Tibial nerve (tissue), 4 donors: ENCODE measurements at regions not wholly inside any gene's neighbourhood (a gene's known extent, or its start where the extent isn't known, plus 50 kb on each side); places are given as distances from the start of the nearest gene placed in this dataset.
A peak's percentile ranks its signal among the peaks of the same experiment; 100 is the strongest.

Experiments
- DNase-seq, 2 donors: peaks; one replicate each; pipeline ENCODE4 v3.0.0-alpha.2; 2019; ENCODE audit warnings: low spot score in 2 of 2
- H3K27ac ChIP-seq, 4 donors: fragments of 200-600 bp; sonication (generic) in 3 of 4; one replicate each; pipeline ENCODE4 v1.5.1; 2017 to 2019; ENCODE audit warnings: mild to moderate bottlenecking in 1 of 4
- H3K27me3 ChIP-seq, 2 donors: fragments of 200-600 bp; sonication (generic) in 1 of 2; one replicate each; pipeline versions ENCODE4 v1.5.1 to v1.6.0; 2017 to 2019
- H3K36me3 ChIP-seq, 3 donors: fragments of 200-600 bp; sonication (generic); one replicate each; pipeline ENCODE4 v1.5.1; 2018 to 2019
- H3K4me1 ChIP-seq, 4 donors: fragments of 200-600 bp; sonication (generic) in 3 of 4; one replicate each; pipeline ENCODE4 v1.5.1; 2017 to 2019
- H3K4me3 ChIP-seq, 4 donors: fragments of 200-600 bp; sonication (generic) in 3 of 4; one replicate each; pipeline ENCODE4 v1.5.1; 2017 to 2019; ENCODE audit warnings: mild to moderate bottlenecking in 1 of 4, moderate library complexity in 1 of 4
- H3K9me3 ChIP-seq, 4 donors: fragments of 200-600 bp; sonication (generic) in 3 of 4; one replicate each; pipeline ENCODE4 v1.5.1; 2017 to 2019
- EP300 ChIP-seq, 2 donors: sonication (generic); formaldehyde crosslinking; IDR thresholded peaks; one replicate each; pipeline ENCODE4 v1.6.1; 2017; ENCODE audit warnings: antibody characterized with exemption in 2 of 2, mild to moderate bottlenecking in 1 of 2
- POLR2A ChIP-seq, 2 donors: fragments of 450-650 bp; IDR thresholded peaks; one replicate each; pipeline ENCODE4 v1.6.1; 2017; ENCODE audit warnings: antibody characterized with exemption in 2 of 2, mild to moderate bottlenecking in 2 of 2, moderate library complexity in 2 of 2
- WGBS, 2 donors: methylation state at CpG; one replicate each; pipeline ENCODE4 v1.1.5; 2018; 5-methylcytosine and 5-hydroxymethylcytosine counted together
- TF ChIP-seq, protein P1 (sequence below), 5 experiments: fragments of 200-600 bp in 3 of 5; fragments of 450-650 bp in 2 of 5; sonication (generic) in 3 of 5; IDR thresholded peaks; one replicate each; pipeline ENCODE4 v1.5.1; 2016 to 2019; ENCODE audit warnings: antibody characterized with exemption in 5 of 5, mild to moderate bottlenecking in 3 of 5, moderate library complexity in 2 of 5

DNA sequence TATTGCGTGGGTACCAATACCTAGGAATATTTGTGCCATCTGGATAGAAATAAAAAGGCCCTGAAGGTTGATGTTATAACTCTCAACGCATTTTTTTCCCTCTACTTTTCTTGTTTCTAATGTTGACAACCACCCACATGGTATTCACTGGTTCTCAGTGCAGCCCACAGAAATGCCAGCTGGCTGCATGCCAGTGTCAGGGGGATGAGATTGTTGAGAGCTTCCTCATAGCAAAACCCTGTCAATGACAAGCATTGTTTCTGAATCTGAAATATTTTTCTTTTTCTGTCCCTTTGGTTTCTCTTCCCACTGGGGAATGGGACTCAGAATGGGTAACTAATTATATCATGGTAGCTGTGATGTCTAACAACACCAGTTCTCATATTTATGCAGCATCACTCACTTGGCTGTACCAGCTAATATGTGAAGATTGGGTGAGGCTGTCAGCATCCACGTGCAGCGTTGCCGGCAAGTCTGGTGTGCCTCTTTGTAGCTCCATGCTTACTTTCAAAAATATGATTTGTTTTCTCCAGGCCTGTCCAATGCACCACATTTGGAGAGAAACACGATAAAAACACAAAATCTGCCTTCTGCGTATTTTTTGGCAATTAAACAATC is 284.6 kb downstream of the PTBP2 start:
- Histone ChIP-seq H3K27ac (peak overlapping the region in 1 of 4 donors; percentile 47), H3K4me3 (no peak overlapping the region), H3K36me3 (no peaks in the 10 kb centered on the region), H3K27me3 (no peaks in the 10 kb centered on the region), H3K9me3 (no peaks in the 10 kb centered on the region), H3K4me1 (peaks cover 0 to 16% (median 0%) of the 10 kb centered on the region in 4 donors)
- TF ChIP-seq POLR2A (IDR thresholded peaks at IDR 0.05) (no peak), EP300 (IDR thresholded peaks at IDR 0.05) (peak in 1 of 2 donors; percentile 11)
- TF ChIP-seq, protein P1, sequence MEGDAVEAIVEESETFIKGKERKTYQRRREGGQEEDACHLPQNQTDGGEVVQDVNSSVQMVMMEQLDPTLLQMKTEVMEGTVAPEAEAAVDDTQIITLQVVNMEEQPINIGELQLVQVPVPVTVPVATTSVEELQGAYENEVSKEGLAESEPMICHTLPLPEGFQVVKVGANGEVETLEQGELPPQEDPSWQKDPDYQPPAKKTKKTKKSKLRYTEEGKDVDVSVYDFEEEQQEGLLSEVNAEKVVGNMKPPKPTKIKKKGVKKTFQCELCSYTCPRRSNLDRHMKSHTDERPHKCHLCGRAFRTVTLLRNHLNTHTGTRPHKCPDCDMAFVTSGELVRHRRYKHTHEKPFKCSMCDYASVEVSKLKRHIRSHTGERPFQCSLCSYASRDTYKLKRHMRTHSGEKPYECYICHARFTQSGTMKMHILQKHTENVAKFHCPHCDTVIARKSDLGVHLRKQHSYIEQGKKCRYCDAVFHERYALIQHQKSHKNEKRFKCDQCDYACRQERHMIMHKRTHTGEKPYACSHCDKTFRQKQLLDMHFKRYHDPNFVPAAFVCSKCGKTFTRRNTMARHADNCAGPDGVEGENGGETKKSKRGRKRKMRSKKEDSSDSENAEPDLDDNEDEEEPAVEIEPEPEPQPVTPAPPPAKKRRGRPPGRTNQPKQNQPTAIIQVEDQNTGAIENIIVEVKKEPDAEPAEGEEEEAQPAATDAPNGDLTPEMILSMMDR (IDR thresholded peaks at IDR 0.05) = no peak
- DNase-seq = peak in 1 of 2 donors; percentile 45
- 42 to 51% methylated on average over 7 of the region's 7 CpGs for WGBS, 2 donors

GRCh38 chr1:97007840-97008604 is 286.4 kb downstream of the PTBP2 start:
- DNase-seq = no peak
- TF ChIP-seq, protein P1 (IDR thresholded peaks at IDR 0.05) = no peak
- TF ChIP-seq EP300 (IDR thresholded peaks at IDR 0.05) (no peak), POLR2A (IDR thresholded peaks at IDR 0.05) (no peak)
- peaks cover 0 to 16% (median 0%) of the 10 kb centered on the region in 4 donors for H3K4me1 ChIP-seq

DNA sequence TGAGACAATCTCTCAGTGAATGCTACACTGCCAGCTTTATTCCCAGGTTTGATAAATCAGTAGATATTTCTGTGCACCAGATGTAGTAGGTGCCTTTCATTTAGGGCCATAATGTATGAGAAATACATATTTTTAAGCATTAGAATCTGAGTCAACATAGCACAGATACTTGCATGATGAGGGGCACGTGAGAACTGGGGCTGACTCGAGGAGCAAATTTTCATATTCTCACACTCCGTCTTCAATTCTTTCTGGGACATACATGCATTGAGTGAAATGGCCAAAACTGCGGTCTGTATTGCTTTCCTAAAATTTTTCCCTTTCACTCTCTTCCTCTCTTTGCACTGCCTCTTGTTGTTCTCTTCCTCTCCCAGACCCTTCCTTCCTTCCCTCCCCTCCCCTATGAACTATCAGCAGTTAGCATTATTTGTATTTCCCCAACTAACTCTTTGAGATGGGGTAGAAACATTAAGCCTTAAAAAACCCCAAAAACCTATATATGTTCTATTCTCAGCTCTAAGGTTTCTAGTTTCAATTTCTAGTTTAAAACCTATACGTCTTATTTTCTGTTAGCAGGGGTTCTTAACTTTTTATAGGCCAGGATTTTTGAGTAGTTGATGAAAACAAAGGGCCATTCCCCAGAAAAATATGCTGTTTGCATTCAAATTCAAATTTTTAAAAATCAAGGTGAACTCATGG is 289.1 kb downstream of the PTBP2 start:
- no peaks in the 10 kb centered on the region for H3K27me3 ChIP-seq
- H3K4me1 ChIP-seq = peaks cover 0 to 34% (median 0%) of the 10 kb centered on the region in 4 donors
- WGBS, 2 donors = 94 to 97% methylated on average over 5 of the region's 5 CpGs
- no peaks in the 10 kb centered on the region for H3K36me3 ChIP-seq
- no peak overlapping the region for H3K27ac ChIP-seq
- no peak overlapping the region for H3K4me3 ChIP-seq
- TF ChIP-seq EP300 (IDR thresholded peaks at IDR 0.05) = no peak
- TF ChIP-seq POLR2A (IDR thresholded peaks at IDR 0.05) = no peak
- TF ChIP-seq, protein P1 (IDR thresholded peaks at IDR 0.05) = no peak
- H3K9me3 ChIP-seq = no peaks in the 10 kb centered on the region
- DNase-seq = no peak

More at GRCh38 chr1:97007840-97008604, 286.4 kb downstream of the PTBP2 start:
- Histone ChIP-seq H3K27ac (no peak overlapping the region), H3K27me3 (no peaks in the 10 kb centered on the region), H3K36me3 (no peaks in the 10 kb centered on the region), H3K4me3 (no peak overlapping the region), H3K9me3 (no peaks in the 10 kb centered on the region)

DNA sequence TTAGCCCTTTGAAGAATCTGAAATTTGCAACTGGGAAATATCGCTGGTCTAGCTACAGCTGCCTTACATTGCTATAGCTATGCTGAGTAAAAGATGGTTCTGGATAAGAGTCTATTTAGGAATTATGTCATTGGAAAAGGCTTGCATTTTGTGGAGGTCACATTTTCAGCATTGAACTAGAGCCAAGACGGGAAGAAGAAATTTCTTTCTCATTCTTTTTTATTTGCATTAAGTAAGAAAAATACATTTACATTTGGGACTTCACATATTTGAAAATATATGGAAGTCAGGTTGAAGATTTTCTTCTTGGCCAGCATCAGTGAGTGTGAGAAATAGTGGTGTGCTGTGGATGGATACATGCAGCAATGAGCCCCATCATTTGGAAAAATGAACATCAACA is 291.6 kb downstream of the PTBP2 start:
- H3K36me3 ChIP-seq = no peaks in the 10 kb centered on the region
- WGBS, 2 donors = 72 to 75% methylated on average over 2 of the region's 2 CpGs
- no peaks in the 10 kb centered on the region for H3K9me3 ChIP-seq
- no peak overlapping the region for H3K4me3 ChIP-seq
- H3K4me1 ChIP-seq = peaks cover 0 to 22% (median 0%) of the 10 kb centered on the region in 4 donors
- no peak for DNase-seq
- TF ChIP-seq POLR2A (IDR thresholded peaks at IDR 0.05) (no peak), EP300 (IDR thresholded peaks at IDR 0.05) (no peak)
- TF ChIP-seq, protein P1 (IDR thresholded peaks at IDR 0.05) = no peak
- no peak overlapping the region for H3K27ac ChIP-seq
- H3K27me3 ChIP-seq = no peaks in the 10 kb centered on the region

GRCh38 chr1:97013941-97014340 is 292.4 kb downstream of the PTBP2 start:
- H3K4me3 ChIP-seq = no peak overlapping the region
- peaks cover 0 to 22% (median 0%) of the 10 kb centered on the region in 4 donors for H3K4me1 ChIP-seq
- no peaks in the 10 kb centered on the region for H3K9me3 ChIP-seq
- H3K36me3 ChIP-seq = no peaks in the 10 kb centered on the region
- no peaks in the 10 kb centered on the region for H3K27me3 ChIP-seq
- TF ChIP-seq POLR2A (IDR thresholded peaks at IDR 0.05) (no peak), EP300 (IDR thresholded peaks at IDR 0.05) (peak in 1 of 2 donors; percentile 26)
- TF ChIP-seq, protein P1 (IDR thresholded peaks at IDR 0.05) = no peak
- H3K27ac ChIP-seq = peak overlapping the region in 2 of 4 donors; percentile 48 to 63
- WGBS, 2 donors = 7 to 9% methylated on average over 1 of the region's 1 CpG
- no peak for DNase-seq
